KMS-11 (cell line): ENCODE measurements at regions not wholly inside any gene's neighbourhood (a gene's known extent, or its start where the extent isn't known, plus 50 kb on each side); places are given as distances from the start of the nearest gene placed in this dataset.
A peak's percentile ranks its signal among the peaks of the same experiment; 100 is the strongest.

Experiments used
- H2AFZ ChIP-seq: fragments of 200-600 bp; sonication (generic); 2 replicates; pipeline ENCODE4 v1.6.1; 2016; ENCODE audit warnings: antibody characterized with exemption, mixed run types, low read depth
- H3K27ac ChIP-seq: fragments of 200-600 bp; sonication (generic); 2 replicates; pipeline ENCODE4 v1.6.1; 2016; ENCODE audit warnings: mild to moderate bottlenecking, mixed run types
- H3K27me3 ChIP-seq: fragments of 200-600 bp; sonication (generic); 2 replicates; pipeline ENCODE4 v1.6.1; 2017; ENCODE audit warnings: mild to moderate bottlenecking, low read depth, mixed run types, moderate library complexity; ENCODE audit not compliant: insufficient read depth
- H3K36me3 ChIP-seq: fragments of 200-600 bp; sonication (generic); 2 replicates; pipeline ENCODE4 v1.6.1; 2017; ENCODE audit warnings: mild to moderate bottlenecking, mixed run types; ENCODE audit not compliant: insufficient read depth
- H3K4me1 ChIP-seq: fragments of 200-600 bp; sonication (generic); 2 replicates; pipeline ENCODE4 v1.6.1; 2016; ENCODE audit warnings: mild to moderate bottlenecking, low read depth, mixed run types; ENCODE audit not compliant: poor library complexity, severe bottlenecking
- H3K4me2 ChIP-seq: fragments of 200-600 bp; sonication (generic); 2 replicates; pipeline ENCODE4 v1.7.0; 2016; ENCODE audit warnings: mild to moderate bottlenecking, mixed run types
- H3K4me3 ChIP-seq: fragments of 200-600 bp; sonication (generic); IDR thresholded peaks from 2 replicates; pipeline ENCODE4 v1.6.1; 2017; ENCODE audit warnings: low read depth, low read length, mixed read lengths; ENCODE audit not compliant: insufficient read depth
- H3K79me2 ChIP-seq: fragments of 200-600 bp; sonication (generic); 2 replicates; pipeline ENCODE4 v1.6.1; 2016; ENCODE audit warnings: low read depth, mixed run types; ENCODE audit not compliant: insufficient read depth
- H3K9ac ChIP-seq: fragments of 200-600 bp; sonication (generic); 2 replicates; pipeline ENCODE4 v1.6.1; 2016; ENCODE audit warnings: mild to moderate bottlenecking, mixed run types
- H4K20me1 ChIP-seq: fragments of 200-600 bp; sonication (generic); 2 replicates; pipeline ENCODE4 v1.6.1; 2016; ENCODE audit warnings: mild to moderate bottlenecking, mixed run types; ENCODE audit not compliant: insufficient read depth
- TF ChIP-seq, protein P1 (sequence below): fragments of 200-600 bp; sonication (generic); conservative IDR thresholded peaks from 2 replicates; pipeline ENCODE4 v1.6.1; 2017; ENCODE audit warnings: low read depth, mild to moderate bottlenecking, antibody characterized with exemption, low read length, moderate library complexity, mixed read lengths

- TF ChIP-seq, protein P1, sequence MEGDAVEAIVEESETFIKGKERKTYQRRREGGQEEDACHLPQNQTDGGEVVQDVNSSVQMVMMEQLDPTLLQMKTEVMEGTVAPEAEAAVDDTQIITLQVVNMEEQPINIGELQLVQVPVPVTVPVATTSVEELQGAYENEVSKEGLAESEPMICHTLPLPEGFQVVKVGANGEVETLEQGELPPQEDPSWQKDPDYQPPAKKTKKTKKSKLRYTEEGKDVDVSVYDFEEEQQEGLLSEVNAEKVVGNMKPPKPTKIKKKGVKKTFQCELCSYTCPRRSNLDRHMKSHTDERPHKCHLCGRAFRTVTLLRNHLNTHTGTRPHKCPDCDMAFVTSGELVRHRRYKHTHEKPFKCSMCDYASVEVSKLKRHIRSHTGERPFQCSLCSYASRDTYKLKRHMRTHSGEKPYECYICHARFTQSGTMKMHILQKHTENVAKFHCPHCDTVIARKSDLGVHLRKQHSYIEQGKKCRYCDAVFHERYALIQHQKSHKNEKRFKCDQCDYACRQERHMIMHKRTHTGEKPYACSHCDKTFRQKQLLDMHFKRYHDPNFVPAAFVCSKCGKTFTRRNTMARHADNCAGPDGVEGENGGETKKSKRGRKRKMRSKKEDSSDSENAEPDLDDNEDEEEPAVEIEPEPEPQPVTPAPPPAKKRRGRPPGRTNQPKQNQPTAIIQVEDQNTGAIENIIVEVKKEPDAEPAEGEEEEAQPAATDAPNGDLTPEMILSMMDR: no peak
- no peaks in the 10 kb centered on the region for H3K27me3 ChIP-seq
- no peaks in the 10 kb centered on the region for H3K36me3 ChIP-seq
- H3K4me2 ChIP-seq: no peak overlapping the region
- no peak overlapping the region for H2AFZ ChIP-seq
- H3K9ac ChIP-seq: no peak overlapping the region
- no peaks in the 10 kb centered on the region for H4K20me1 ChIP-seq
- H3K4me3 ChIP-seq: no peak overlapping the region
- H3K4me1 ChIP-seq: no peaks in the 10 kb centered on the region
- H3K27ac ChIP-seq: no peak overlapping the region
- no peaks in the 10 kb centered on the region for H3K79me2 ChIP-seq
Observed at GRCh38 chr18:47403949-47404348, 152.5 kb upstream of the SKOR2 start.

- H3K4me2 ChIP-seq: no peak overlapping the region
- no peaks in the 10 kb centered on the region for H3K79me2 ChIP-seq
- no peak overlapping the region for H3K27ac ChIP-seq
- no peak overlapping the region for H3K4me3 ChIP-seq
- no peaks in the 10 kb centered on the region for H3K36me3 ChIP-seq
- H3K4me1 ChIP-seq: no peaks in the 10 kb centered on the region
- no peak overlapping the region for H2AFZ ChIP-seq
- no peaks in the 10 kb centered on the region for H3K27me3 ChIP-seq
- no peaks in the 10 kb centered on the region for H4K20me1 ChIP-seq
- H3K9ac ChIP-seq: no peak overlapping the region
- TF ChIP-seq, protein P1: no peak
Observed at GRCh38 chr18:47403317-47403716, 151.9 kb upstream of the SKOR2 start.

GRCh38 chr18:47399475-47399874 lies 148.0 kb upstream of the SKOR2 start:
- H3K9ac ChIP-seq: no peak overlapping the region
- H3K4me2 ChIP-seq: no peak overlapping the region
- no peak overlapping the region for H2AFZ ChIP-seq
- no peaks in the 10 kb centered on the region for H3K4me1 ChIP-seq
- no peaks in the 10 kb centered on the region for H3K79me2 ChIP-seq
- H3K36me3 ChIP-seq: no peaks in the 10 kb centered on the region
- H3K27ac ChIP-seq: no peak overlapping the region
- TF ChIP-seq, protein P1: no peak
- H3K27me3 ChIP-seq: no peaks in the 10 kb centered on the region
- no peak overlapping the region for H3K4me3 ChIP-seq
- no peaks in the 10 kb centered on the region for H4K20me1 ChIP-seq

DNA sequence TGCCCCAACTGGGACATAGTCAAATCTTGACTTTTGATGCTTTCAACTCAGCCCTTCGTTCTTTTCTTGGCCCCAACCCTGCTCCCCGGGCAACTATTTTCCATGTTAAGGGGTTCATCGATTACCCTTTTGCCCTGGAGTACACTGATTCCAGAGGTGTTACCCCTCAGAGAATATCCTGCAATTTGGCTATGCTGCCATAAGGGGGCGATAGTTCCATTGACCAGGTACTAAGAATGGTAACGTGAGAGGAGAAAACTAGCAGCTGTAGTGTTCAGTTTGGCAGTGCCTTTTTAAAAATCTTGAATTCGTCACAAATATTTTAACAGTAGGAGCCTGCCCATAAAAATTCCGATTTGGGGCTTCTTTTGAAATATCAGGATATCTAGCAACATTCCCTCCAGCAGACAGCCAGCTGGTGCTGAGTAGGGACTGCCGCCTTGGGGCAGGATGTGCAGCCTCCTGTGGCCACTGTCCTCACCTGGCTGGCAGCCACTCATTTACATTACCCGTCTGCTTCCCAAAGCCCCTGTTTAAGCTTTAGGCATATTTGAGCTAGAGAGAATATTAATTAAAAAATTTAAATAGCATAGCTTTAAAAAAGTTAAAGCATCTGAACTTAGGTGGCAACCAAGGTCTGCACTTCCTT lies 146.3 kb upstream of the SKOR2 start:
- no peaks in the 10 kb centered on the region for H3K79me2 ChIP-seq
- no peaks in the 10 kb centered on the region for H3K27me3 ChIP-seq
- no peak overlapping the region for H2AFZ ChIP-seq
- no peaks in the 10 kb centered on the region for H3K4me1 ChIP-seq
- H4K20me1 ChIP-seq: no peaks in the 10 kb centered on the region
- H3K4me2 ChIP-seq: no peak overlapping the region
- TF ChIP-seq, protein P1: peak; percentile 74
- H3K9ac ChIP-seq: no peak overlapping the region
- H3K36me3 ChIP-seq: no peaks in the 10 kb centered on the region
- H3K27ac ChIP-seq: no peak overlapping the region
- H3K4me3 ChIP-seq: no peak overlapping the region
